GM23338 (cell line): ENCODE measurements at regions not wholly inside any gene's neighbourhood (a gene's known extent, or its start where the extent isn't known, plus 50 kb on each side); places are given as distances from the start of the nearest gene placed in this dataset.

ENCODE experiments used
- ATAC-seq: fragments of 200-7000 bp; cut with Tn5 transposase; 3 replicates; pipeline ENCODE4 v1.9.1; 2020
- DNase-seq: peaks from one replicate; pipeline ENCODE4 v3.0.0-alpha.2; 2015; ENCODE audit warnings: low spot score
- H2AFZ ChIP-seq: fragments of 200-600 bp; sonication (generic); 2 replicates; pipeline ENCODE4 v1.8.0; 2016; ENCODE audit warnings: antibody characterized with exemption, mild to moderate bottlenecking, moderate library complexity
- H3F3A ChIP-seq: fragments of 200-600 bp; sonication (generic); replicated peaks from 2 replicates; pipeline ENCODE4 v1.8.0; 2017; ENCODE audit warnings: antibody characterized with exemption, mixed run types, low read depth
- H3K27ac ChIP-seq: fragments of 200-600 bp; sonication (generic); 2 replicates; pipeline ENCODE4 v1.6.1; 2016; ENCODE audit warnings: low read depth
- H3K27me3 ChIP-seq: fragments of 200-600 bp; sonication (generic); 2 replicates; pipeline ENCODE4 v1.8.0; 2016; ENCODE audit warnings: mild to moderate bottlenecking, mixed run types, moderate library complexity; ENCODE audit not compliant: insufficient read depth
- H3K36me3 ChIP-seq: fragments of 200-600 bp; sonication (generic); 2 replicates; pipeline ENCODE4 v1.8.0; 2016; ENCODE audit warnings: mild to moderate bottlenecking; ENCODE audit not compliant: insufficient read depth
- H3K4me1 ChIP-seq: fragments of 200-600 bp; sonication (generic); 2 replicates; pipeline ENCODE4 v1.8.0; 2016; ENCODE audit warnings: mild to moderate bottlenecking, moderate library complexity; ENCODE audit not compliant: insufficient read depth
- H3K4me2 ChIP-seq: fragments of 200-600 bp; sonication (generic); 2 replicates; pipeline ENCODE4 v1.7.1; 2017; ENCODE audit warnings: mixed run types
- H3K4me3 ChIP-seq: fragments of 200-600 bp; sonication (generic); 2 replicates; pipeline ENCODE4 v1.6.1; 2016; ENCODE audit warnings: mixed run types
- H3K79me2 ChIP-seq: fragments of 200-600 bp; sonication (generic); replicated peaks from 2 replicates; pipeline ENCODE4 v1.8.0; 2017; ENCODE audit warnings: mild to moderate bottlenecking; ENCODE audit not compliant: insufficient read depth
- H3K9me2 ChIP-seq: fragments of 200-600 bp; sonication (generic); 2 replicates; pipeline ENCODE4 v1.8.0; 2017; ENCODE audit not compliant: insufficient read depth
- H4K20me1 ChIP-seq: fragments of 200-600 bp; sonication (generic); replicated peaks from 2 replicates; pipeline ENCODE4 v1.8.0; 2017; ENCODE audit warnings: mild to moderate bottlenecking; ENCODE audit not compliant: insufficient read depth
- H3K27ac Mint-ChIP-seq: 2 replicates; pipeline ENCODE4 v1.8.0; 2020; ENCODE audit warnings: inconsistent platforms, mild to moderate bottlenecking, moderate library complexity, mixed read lengths
- H3K27me3 Mint-ChIP-seq: 3 replicates; pipeline ENCODE4 v1.8.0; 2022; ENCODE audit warnings: low read depth, mild to moderate bottlenecking, moderate library complexity, mixed read lengths, inconsistent platforms; ENCODE audit not compliant: insufficient read depth, poor library complexity
- H3K36me3 Mint-ChIP-seq: 3 replicates; pipeline ENCODE4 v1.8.0; 2021; ENCODE audit warnings: low read depth, mild to moderate bottlenecking, inconsistent platforms, moderate library complexity, mixed read lengths
- H3K4me1 Mint-ChIP-seq: 3 replicates; pipeline ENCODE4 v1.8.0; 2020; ENCODE audit warnings: mild to moderate bottlenecking, inconsistent platforms, mixed read lengths
- H3K4me3 Mint-ChIP-seq: 3 replicates; pipeline ENCODE4 v1.8.0; 2021; ENCODE audit warnings: moderate library complexity, mild to moderate bottlenecking, inconsistent platforms, mixed read lengths
- H3K9me3 Mint-ChIP-seq: 3 replicates; pipeline ENCODE4 v1.8.0; 2020; ENCODE audit warnings: moderate library complexity, mild to moderate bottlenecking, inconsistent platforms, mixed read lengths
- EZH2 ChIP-seq: fragments of 200-600 bp; sonication (generic); IDR thresholded peaks from one replicate; pipeline ENCODE4 v1.8.0; 2017; ENCODE audit warnings: antibody characterized with exemption, mild to moderate bottlenecking, low read depth; ENCODE audit not compliant: unreplicated experiment
- EZH2phosphoT487 ChIP-seq: fragments of 200-600 bp; sonication (generic); IDR thresholded peaks from one replicate; pipeline ENCODE4 v1.8.1; 2018; ENCODE audit warnings: antibody characterized with exemption; ENCODE audit not compliant: unreplicated experiment
- JUNB ChIP-seq: IDR thresholded peaks from one replicate; pipeline ENCODE4 v1.6.1; 2016; ENCODE audit warnings: antibody characterized with exemption; ENCODE audit not compliant: unreplicated experiment
- STAT1 ChIP-seq: IDR thresholded peaks from one replicate; pipeline ENCODE4 v1.6.1; 2016; ENCODE audit warnings: antibody characterized with exemption; ENCODE audit not compliant: unreplicated experiment
- ZNF114 ChIP-seq: fragments of 250-450 bp; sonication (Bioruptor Pico); IDR thresholded peaks from 2 replicates; pipeline ENCODE4 v1.5.0; 2020; ENCODE audit warnings: mild to moderate bottlenecking, moderate library complexity
- ZNF331 ChIP-seq: fragments of 250-450 bp; sonication (Bioruptor Pico); IDR thresholded peaks from 2 replicates; pipeline ENCODE4 v1.5.0; 2020; ENCODE audit warnings: low read depth, mild to moderate bottlenecking, moderate library complexity
- TF ChIP-seq, protein P1 (sequence below): IDR thresholded peaks from one replicate; pipeline ENCODE4 v1.6.1; 2018; ENCODE audit warnings: antibody characterized with exemption; ENCODE audit not compliant: unreplicated experiment
- TF ChIP-seq, protein P2 (sequence below): fragments of 250-450 bp; sonication (Bioruptor Pico); IDR thresholded peaks from 2 replicates; pipeline ENCODE4 v1.5.0; 2020; ENCODE audit warnings: mild to moderate bottlenecking, moderate library complexity

DNA sequence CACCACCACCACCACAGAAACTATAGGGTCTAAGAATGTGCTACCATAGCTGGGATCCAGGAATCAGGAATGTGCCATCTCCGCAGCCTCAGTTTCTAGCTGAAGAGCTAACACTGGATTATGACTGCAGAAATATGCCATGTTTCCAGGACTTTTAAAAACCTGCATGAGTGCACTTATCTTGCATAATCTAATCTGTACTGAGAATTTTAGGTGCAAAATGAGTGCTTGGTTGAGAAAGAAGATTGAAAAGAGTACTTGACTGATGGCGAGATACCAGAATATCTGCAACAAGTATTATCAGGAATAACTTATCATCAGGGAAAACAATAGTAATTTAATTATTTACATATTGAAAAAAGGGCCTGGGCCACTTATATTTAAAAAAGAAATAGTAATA is 97.2 kb upstream of the FAM216B start:
- DNase-seq (no peak), ATAC-seq (no peak)
- no peaks in the 10 kb centered on the region for H3K27me3 Mint-ChIP-seq
- no peaks in the 10 kb centered on the region for H3K9me2 ChIP-seq
- H4K20me1 ChIP-seq, result no peaks in the 10 kb centered on the region
- H3K36me3 Mint-ChIP-seq, result no peaks in the 10 kb centered on the region
- no peak overlapping the region for H3K27ac Mint-ChIP-seq
- no peak overlapping the region for H3K4me3 ChIP-seq
- no peaks in the 10 kb centered on the region for H3K36me3 ChIP-seq
- H2AFZ ChIP-seq, result no peak overlapping the region
- H3K4me1 Mint-ChIP-seq, result peaks cover 6% of the 10 kb centered on the region; the same call in 1 of the 3 replicates
- H3K9me3 Mint-ChIP-seq, result no peaks in the 10 kb centered on the region; the same call in 2 of the 3 replicates
- H3K27ac ChIP-seq, result no peak overlapping the region
- no peaks in the 10 kb centered on the region for H3F3A ChIP-seq
- no peak overlapping the region for H3K4me2 ChIP-seq
- H3K27me3 ChIP-seq, result no peaks in the 10 kb centered on the region
- no peaks in the 10 kb centered on the region for H3K79me2 ChIP-seq
- TF ChIP-seq EZH2, result no peak
- TF ChIP-seq ZNF331 (CRISPR knock-in tag), result no peak
- no peak for TF ChIP-seq STAT1
- TF ChIP-seq ZNF114 (CRISPR knock-in tag), result no peak
- no peak for TF ChIP-seq JUNB
- H3K4me3 Mint-ChIP-seq, result no peak overlapping the region
- H3K4me1 ChIP-seq, result peaks cover 5% of the 10 kb centered on the region; the same call in 1 of the 2 replicates

DNA sequence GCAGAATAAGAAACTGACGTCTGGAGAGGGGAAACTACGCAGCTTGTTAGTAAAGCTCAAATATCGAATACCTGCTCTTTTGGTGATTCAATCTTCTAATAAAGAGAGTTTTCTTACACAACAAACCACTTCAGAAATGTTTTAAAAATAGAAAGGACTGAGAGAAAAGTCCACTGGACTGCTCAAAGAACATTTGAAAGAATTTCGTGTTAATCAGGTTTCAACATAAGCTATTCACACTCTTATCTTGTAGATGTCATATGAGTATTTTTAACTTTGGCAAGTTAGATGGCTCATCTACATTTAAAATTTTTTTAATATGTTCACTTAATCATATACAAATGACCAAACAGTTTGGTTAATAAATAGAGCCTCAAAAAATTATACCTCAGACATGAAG is 95.6 kb upstream of the FAM216B start:
- no peak overlapping the region for H3K27ac ChIP-seq
- H3K4me3 ChIP-seq, result no peak overlapping the region
- H3F3A ChIP-seq, result no peaks in the 10 kb centered on the region
- ATAC-seq, result no peak
- H3K4me2 ChIP-seq, result no peak overlapping the region
- no peaks in the 10 kb centered on the region for H3K27me3 Mint-ChIP-seq
- TF ChIP-seq, protein P1, sequence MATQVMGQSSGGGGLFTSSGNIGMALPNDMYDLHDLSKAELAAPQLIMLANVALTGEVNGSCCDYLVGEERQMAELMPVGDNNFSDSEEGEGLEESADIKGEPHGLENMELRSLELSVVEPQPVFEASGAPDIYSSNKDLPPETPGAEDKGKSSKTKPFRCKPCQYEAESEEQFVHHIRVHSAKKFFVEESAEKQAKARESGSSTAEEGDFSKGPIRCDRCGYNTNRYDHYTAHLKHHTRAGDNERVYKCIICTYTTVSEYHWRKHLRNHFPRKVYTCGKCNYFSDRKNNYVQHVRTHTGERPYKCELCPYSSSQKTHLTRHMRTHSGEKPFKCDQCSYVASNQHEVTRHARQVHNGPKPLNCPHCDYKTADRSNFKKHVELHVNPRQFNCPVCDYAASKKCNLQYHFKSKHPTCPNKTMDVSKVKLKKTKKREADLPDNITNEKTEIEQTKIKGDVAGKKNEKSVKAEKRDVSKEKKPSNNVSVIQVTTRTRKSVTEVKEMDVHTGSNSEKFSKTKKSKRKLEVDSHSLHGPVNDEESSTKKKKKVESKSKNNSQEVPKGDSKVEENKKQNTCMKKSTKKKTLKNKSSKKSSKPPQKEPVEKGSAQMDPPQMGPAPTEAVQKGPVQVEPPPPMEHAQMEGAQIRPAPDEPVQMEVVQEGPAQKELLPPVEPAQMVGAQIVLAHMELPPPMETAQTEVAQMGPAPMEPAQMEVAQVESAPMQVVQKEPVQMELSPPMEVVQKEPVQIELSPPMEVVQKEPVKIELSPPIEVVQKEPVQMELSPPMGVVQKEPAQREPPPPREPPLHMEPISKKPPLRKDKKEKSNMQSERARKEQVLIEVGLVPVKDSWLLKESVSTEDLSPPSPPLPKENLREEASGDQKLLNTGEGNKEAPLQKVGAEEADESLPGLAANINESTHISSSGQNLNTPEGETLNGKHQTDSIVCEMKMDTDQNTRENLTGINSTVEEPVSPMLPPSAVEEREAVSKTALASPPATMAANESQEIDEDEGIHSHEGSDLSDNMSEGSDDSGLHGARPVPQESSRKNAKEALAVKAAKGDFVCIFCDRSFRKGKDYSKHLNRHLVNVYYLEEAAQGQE, result no peak
- no peaks in the 10 kb centered on the region; the same call in 2 of the 3 replicates for H3K9me3 Mint-ChIP-seq
- no peaks in the 10 kb centered on the region for H3K9me2 ChIP-seq
- DNase-seq, result no peak
- no peaks in the 10 kb centered on the region for H3K36me3 Mint-ChIP-seq
- no peaks in the 10 kb centered on the region for H4K20me1 ChIP-seq
- H3K36me3 ChIP-seq, result no peaks in the 10 kb centered on the region
- H2AFZ ChIP-seq, result no peak overlapping the region
- no peaks in the 10 kb centered on the region for H3K79me2 ChIP-seq
- peaks cover 6% of the 10 kb centered on the region; the same call in 1 of the 3 replicates for H3K4me1 Mint-ChIP-seq
- H3K4me3 Mint-ChIP-seq, result no peak overlapping the region
- peaks cover 5% of the 10 kb centered on the region; the same call in 1 of the 2 replicates for H3K4me1 ChIP-seq
- no peaks in the 10 kb centered on the region for H3K27me3 ChIP-seq
- H3K27ac Mint-ChIP-seq, result no peak overlapping the region

DNA sequence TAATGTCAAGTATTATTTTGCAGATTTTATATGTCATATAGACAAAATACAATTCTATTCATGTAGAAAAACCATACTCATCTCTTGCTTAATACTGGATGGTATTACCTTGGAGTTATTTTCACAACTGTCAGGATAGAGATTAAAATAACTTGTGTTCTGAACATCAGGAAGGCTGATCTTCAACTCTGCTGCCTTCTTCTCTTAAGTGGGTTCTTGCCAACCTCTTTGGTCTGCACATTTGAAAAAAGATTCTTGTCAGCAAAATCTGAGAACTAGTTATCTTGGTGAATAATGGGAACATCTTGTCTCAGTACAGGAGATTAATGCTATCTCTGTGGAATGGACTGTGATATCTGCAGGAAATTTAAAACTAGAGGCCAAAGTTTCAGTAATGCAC is 95.2 kb upstream of the FAM216B start:
- no peak overlapping the region for H2AFZ ChIP-seq
- peaks cover 5% of the 10 kb centered on the region; the same call in 1 of the 2 replicates for H3K4me1 ChIP-seq
- H3K9me2 ChIP-seq, result no peaks in the 10 kb centered on the region
- no peaks in the 10 kb centered on the region for H3K36me3 ChIP-seq
- H3K4me2 ChIP-seq, result no peak overlapping the region
- H3K27me3 Mint-ChIP-seq, result no peaks in the 10 kb centered on the region
- no peak overlapping the region for H3K4me3 ChIP-seq
- H3K27ac ChIP-seq, result no peak overlapping the region
- H3K4me1 Mint-ChIP-seq, result peaks cover 6% of the 10 kb centered on the region; the same call in 1 of the 3 replicates
- no peak overlapping the region for H3K27ac Mint-ChIP-seq
- no peaks in the 10 kb centered on the region for H3K36me3 Mint-ChIP-seq
- H3K27me3 ChIP-seq, result no peaks in the 10 kb centered on the region
- DNase-seq (no peak), ATAC-seq (no peak)
- no peak overlapping the region for H3K4me3 Mint-ChIP-seq
- no peaks in the 10 kb centered on the region for H4K20me1 ChIP-seq
- no peaks in the 10 kb centered on the region for H3K79me2 ChIP-seq
- no peaks in the 10 kb centered on the region; the same call in 2 of the 3 replicates for H3K9me3 Mint-ChIP-seq
- H3F3A ChIP-seq, result no peaks in the 10 kb centered on the region
- TF ChIP-seq, protein P2, sequence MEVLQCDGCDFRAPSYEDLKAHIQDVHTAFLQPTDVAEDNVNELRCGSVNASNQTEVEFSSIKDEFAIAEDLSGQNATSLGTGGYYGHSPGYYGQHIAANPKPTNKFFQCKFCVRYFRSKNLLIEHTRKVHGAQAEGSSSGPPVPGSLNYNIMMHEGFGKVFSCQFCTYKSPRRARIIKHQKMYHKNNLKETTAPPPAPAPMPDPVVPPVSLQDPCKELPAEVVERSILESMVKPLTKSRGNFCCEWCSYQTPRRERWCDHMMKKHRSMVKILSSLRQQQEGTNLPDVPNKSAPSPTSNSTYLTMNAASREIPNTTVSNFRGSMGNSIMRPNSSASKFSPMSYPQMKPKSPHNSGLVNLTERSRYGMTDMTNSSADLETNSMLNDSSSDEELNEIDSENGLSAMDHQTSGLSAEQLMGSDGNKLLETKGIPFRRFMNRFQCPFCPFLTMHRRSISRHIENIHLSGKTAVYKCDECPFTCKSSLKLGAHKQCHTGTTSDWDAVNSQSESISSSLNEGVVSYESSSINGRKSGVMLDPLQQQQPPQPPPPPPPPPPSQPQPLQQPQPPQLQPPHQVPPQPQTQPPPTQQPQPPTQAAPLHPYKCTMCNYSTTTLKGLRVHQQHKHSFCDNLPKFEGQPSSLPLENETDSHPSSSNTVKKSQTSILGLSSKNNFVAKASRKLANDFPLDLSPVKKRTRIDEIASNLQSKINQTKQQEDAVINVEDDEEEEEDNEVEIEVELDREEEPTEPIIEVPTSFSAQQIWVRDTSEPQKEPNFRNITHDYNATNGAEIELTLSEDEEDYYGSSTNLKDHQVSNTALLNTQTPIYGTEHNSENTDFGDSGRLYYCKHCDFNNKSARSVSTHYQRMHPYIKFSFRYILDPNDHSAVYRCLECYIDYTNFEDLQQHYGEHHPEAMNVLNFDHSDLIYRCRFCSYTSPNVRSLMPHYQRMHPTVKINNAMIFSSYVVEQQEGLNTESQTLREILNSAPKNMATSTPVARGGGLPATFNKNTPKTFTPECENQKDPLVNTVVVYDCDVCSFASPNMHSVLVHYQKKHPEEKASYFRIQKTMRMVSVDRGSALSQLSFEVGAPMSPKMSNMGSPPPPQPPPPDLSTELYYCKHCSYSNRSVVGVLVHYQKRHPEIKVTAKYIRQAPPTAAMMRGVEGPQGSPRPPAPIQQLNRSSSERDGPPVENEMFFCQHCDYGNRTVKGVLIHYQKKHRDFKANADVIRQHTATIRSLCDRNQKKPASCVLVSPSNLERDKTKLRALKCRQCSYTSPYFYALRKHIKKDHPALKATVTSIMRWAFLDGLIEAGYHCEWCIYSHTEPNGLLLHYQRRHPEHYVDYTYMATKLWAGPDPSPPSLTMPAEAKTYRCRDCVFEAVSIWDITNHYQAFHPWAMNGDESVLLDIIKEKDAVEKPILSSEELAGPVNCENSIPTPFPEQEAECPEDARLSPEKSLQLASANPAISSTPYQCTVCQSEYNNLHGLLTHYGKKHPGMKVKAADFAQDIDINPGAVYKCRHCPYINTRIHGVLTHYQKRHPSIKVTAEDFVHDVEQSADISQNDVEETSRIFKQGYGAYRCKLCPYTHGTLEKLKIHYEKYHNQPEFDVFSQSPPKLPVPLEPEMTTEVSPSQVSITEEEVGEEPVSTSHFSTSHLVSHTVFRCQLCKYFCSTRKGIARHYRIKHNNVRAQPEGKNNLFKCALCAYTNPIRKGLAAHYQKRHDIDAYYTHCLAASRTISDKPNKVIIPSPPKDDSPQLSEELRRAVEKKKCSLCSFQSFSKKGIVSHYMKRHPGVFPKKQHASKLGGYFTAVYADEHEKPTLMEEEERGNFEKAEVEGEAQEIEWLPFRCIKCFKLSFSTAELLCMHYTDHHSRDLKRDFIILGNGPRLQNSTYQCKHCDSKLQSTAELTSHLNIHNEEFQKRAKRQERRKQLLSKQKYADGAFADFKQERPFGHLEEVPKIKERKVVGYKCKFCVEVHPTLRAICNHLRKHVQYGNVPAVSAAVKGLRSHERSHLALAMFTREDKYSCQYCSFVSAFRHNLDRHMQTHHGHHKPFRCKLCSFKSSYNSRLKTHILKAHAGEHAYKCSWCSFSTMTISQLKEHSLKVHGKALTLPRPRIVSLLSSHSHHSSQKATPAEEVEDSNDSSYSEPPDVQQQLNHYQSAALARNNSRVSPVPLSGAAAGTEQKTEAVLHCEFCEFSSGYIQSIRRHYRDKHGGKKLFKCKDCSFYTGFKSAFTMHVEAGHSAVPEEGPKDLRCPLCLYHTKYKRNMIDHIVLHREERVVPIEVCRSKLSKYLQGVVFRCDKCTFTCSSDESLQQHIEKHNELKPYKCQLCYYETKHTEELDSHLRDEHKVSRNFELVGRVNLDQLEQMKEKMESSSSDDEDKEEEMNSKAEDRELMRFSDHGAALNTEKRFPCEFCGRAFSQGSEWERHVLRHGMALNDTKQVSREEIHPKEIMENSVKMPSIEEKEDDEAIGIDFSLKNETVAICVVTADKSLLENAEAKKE (CRISPR knock-in tag), result no peak
- no peak for TF ChIP-seq EZH2phosphoT487
